ENCODE measurements at regions not wholly inside any gene's neighbourhood (a gene's known extent, or its start where the extent isn't known, plus 50 kb on each side); places are given as distances from the start of the nearest gene placed in this dataset.

DNA sequence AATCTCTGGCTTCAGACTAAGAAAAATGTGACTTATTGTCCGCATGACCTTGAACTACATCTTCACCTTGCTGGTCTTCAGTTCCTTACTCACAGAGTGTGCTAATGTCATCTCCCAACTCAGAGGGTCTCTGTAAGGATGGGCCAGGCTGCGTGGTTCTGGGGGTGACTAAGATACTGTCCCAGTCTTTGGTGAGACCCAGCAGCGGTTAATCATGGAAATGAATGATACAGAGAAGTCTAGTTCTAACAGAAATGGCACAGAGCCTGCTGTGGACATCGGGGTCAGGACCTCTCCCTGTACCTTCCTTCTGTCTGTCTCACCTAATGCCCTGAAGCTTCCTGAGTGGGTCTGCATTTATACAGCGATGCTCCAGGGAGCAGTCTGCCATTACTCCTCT lies 662.7 kb upstream of the HS6ST1 start:
- Histone ChIP-seq H3K9ac (ENCODE audit: low read depth in 1 of 2, low read length in 2 of 2) (no peak overlapping the region), H3K27ac (ENCODE audit: low read depth in 1 of 2, low read length in 2 of 2) (no peak overlapping the region), H3K9me3 (ENCODE audit: control insufficient read depth in 4 of 4, low read length in 3 of 4) (no peaks in the 10 kb centered on the region), H3K4me1 (ENCODE audit: control insufficient read depth in 4 of 4, insufficient read depth in 4 of 4, low read length in 3 of 4) (no peaks in the 10 kb centered on the region), H3K27me3 (ENCODE audit: control insufficient read depth in 4 of 4, insufficient read depth in 4 of 4, low read length in 3 of 4) (no peaks in the 10 kb centered on the region), H3K4me3 (ENCODE audit: low read depth in 1 of 3, low read length in 3 of 3) (no peak overlapping the region), H3K36me3 (ENCODE audit: control insufficient read depth in 4 of 4, insufficient read depth in 3 of 4, low read depth in 1 of 4, low read length in 3 of 4) (no peaks in the 10 kb centered on the region)
- 88% methylated on average over 5 of the region's 5 CpGs for WGBS
- TF ChIP-seq TAF1 (conservative IDR thresholded peaks at IDR 0.05): no peak
- TF ChIP-seq, protein P1, sequence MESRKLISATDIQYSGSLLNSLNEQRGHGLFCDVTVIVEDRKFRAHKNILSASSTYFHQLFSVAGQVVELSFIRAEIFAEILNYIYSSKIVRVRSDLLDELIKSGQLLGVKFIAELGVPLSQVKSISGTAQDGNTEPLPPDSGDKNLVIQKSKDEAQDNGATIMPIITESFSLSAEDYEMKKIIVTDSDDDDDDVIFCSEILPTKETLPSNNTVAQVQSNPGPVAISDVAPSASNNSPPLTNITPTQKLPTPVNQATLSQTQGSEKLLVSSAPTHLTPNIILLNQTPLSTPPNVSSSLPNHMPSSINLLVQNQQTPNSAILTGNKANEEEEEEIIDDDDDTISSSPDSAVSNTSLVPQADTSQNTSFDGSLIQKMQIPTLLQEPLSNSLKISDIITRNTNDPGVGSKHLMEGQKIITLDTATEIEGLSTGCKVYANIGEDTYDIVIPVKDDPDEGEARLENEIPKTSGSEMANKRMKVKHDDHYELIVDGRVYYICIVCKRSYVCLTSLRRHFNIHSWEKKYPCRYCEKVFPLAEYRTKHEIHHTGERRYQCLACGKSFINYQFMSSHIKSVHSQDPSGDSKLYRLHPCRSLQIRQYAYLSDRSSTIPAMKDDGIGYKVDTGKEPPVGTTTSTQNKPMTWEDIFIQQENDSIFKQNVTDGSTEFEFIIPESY (IDR thresholded peaks at IDR 0.05): no peak
- TF ChIP-seq HNF4A (conservative IDR thresholded peaks at IDR 0.05): no peak
- no peak for TF ChIP-seq GABPA (IDR thresholded peaks at IDR 0.05 in 1 of 2, conservative IDR thresholded peaks at IDR 0.05 in 1 of 2)
- no peak for TF ChIP-seq FOXA2 (IDR thresholded peaks at IDR 0.05)
- no peak for TF ChIP-seq JUND (IDR thresholded peaks at IDR 0.05)
- no peak for TF ChIP-seq FOXA1 (IDR thresholded peaks at IDR 0.05)
- TF ChIP-seq, protein P2, sequence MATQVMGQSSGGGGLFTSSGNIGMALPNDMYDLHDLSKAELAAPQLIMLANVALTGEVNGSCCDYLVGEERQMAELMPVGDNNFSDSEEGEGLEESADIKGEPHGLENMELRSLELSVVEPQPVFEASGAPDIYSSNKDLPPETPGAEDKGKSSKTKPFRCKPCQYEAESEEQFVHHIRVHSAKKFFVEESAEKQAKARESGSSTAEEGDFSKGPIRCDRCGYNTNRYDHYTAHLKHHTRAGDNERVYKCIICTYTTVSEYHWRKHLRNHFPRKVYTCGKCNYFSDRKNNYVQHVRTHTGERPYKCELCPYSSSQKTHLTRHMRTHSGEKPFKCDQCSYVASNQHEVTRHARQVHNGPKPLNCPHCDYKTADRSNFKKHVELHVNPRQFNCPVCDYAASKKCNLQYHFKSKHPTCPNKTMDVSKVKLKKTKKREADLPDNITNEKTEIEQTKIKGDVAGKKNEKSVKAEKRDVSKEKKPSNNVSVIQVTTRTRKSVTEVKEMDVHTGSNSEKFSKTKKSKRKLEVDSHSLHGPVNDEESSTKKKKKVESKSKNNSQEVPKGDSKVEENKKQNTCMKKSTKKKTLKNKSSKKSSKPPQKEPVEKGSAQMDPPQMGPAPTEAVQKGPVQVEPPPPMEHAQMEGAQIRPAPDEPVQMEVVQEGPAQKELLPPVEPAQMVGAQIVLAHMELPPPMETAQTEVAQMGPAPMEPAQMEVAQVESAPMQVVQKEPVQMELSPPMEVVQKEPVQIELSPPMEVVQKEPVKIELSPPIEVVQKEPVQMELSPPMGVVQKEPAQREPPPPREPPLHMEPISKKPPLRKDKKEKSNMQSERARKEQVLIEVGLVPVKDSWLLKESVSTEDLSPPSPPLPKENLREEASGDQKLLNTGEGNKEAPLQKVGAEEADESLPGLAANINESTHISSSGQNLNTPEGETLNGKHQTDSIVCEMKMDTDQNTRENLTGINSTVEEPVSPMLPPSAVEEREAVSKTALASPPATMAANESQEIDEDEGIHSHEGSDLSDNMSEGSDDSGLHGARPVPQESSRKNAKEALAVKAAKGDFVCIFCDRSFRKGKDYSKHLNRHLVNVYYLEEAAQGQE (IDR thresholded peaks at IDR 0.05): no peak
- TF ChIP-seq EGR1 (IDR thresholded peaks at IDR 0.05; ENCODE audit: low read depth in 2 of 2): no peak
- no peak for TF ChIP-seq RXRA (IDR thresholded peaks at IDR 0.05)
- no peak for TF ChIP-seq SP1 (IDR thresholded peaks at IDR 0.05)
- DNase-seq (ENCODE audit: low spot score): no peak

DNA sequence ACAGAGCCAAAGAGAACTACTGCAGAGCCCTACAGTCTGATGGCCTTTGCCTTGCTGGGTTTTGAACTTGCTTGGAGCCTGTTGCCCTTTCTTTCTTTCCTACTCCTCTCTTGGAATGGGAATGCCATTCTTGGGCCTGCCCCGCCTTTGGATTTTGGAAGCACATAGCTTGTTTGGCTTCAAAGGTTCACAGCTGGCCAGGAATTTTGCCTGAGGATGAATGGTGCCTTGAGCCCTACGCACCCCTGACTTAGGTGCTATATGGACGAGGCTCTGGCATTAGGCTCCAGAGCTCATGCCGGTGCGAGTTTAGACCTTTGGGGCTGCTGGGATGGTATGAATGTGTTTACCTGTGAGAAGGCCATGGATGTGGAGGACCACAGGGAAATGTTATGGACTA lies 663.3 kb upstream of the HS6ST1 start:
- H3K9ac ChIP-seq (ENCODE audit: low read depth in 1 of 2, low read length in 2 of 2): no peak overlapping the region
- no peak overlapping the region for H3K4me3 ChIP-seq (ENCODE audit: low read depth in 1 of 3, low read length in 3 of 3)
- 80% methylated on average over 5 of the region's 5 CpGs for WGBS
- no peaks in the 10 kb centered on the region for H3K9me3 ChIP-seq (ENCODE audit: control insufficient read depth in 4 of 4, low read length in 3 of 4)
- DNase-seq (ENCODE audit: low spot score): no peak
- H3K36me3 ChIP-seq (ENCODE audit: control insufficient read depth in 4 of 4, insufficient read depth in 3 of 4, low read depth in 1 of 4, low read length in 3 of 4): no peaks in the 10 kb centered on the region
- no peak overlapping the region for H3K27ac ChIP-seq (ENCODE audit: low read depth in 1 of 2, low read length in 2 of 2)
- no peaks in the 10 kb centered on the region for H3K27me3 ChIP-seq (ENCODE audit: control insufficient read depth in 4 of 4, insufficient read depth in 4 of 4, low read length in 3 of 4)
- TF ChIP-seq, protein P3, sequence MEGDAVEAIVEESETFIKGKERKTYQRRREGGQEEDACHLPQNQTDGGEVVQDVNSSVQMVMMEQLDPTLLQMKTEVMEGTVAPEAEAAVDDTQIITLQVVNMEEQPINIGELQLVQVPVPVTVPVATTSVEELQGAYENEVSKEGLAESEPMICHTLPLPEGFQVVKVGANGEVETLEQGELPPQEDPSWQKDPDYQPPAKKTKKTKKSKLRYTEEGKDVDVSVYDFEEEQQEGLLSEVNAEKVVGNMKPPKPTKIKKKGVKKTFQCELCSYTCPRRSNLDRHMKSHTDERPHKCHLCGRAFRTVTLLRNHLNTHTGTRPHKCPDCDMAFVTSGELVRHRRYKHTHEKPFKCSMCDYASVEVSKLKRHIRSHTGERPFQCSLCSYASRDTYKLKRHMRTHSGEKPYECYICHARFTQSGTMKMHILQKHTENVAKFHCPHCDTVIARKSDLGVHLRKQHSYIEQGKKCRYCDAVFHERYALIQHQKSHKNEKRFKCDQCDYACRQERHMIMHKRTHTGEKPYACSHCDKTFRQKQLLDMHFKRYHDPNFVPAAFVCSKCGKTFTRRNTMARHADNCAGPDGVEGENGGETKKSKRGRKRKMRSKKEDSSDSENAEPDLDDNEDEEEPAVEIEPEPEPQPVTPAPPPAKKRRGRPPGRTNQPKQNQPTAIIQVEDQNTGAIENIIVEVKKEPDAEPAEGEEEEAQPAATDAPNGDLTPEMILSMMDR (IDR thresholded peaks at IDR 0.05; ENCODE audit: low read depth, low read length, missing input control): no peak
- TF ChIP-seq RXRA (IDR thresholded peaks at IDR 0.05) (no peak), FOXA2 (IDR thresholded peaks at IDR 0.05) (no peak)
- H3K4me1 ChIP-seq (ENCODE audit: control insufficient read depth in 4 of 4, insufficient read depth in 4 of 4, low read length in 3 of 4): no peaks in the 10 kb centered on the region

Data from liver (tissue), 8 donors.